OCI-LY1 (cell line): ENCODE measurements at regions not wholly inside any gene's neighbourhood (a gene's known extent, or its start where the extent isn't known, plus 50 kb on each side); places are given as distances from the start of the nearest gene placed in this dataset.

Experiments
- EZH2 ChIP-seq: fragments of 200-600 bp; sonication (generic), shearing (Covaris generic); IDR thresholded peaks from 2 replicates; pipeline ENCODE4 v1.8.0; 2017; ENCODE audit warnings: borderline replicate concordance, mixed run types, mild to moderate bottlenecking, antibody characterized with exemption, low read length, moderate library complexity, mixed read lengths
- TF ChIP-seq, protein P1 (sequence below): fragments of 200-600 bp; sonication (generic), shearing (Covaris generic); IDR thresholded peaks from 2 replicates; pipeline ENCODE4 v1.5.1; 2017; ENCODE audit warnings: mild to moderate bottlenecking, antibody characterized with exemption, low read length, moderate library complexity, mixed read lengths

DNA sequence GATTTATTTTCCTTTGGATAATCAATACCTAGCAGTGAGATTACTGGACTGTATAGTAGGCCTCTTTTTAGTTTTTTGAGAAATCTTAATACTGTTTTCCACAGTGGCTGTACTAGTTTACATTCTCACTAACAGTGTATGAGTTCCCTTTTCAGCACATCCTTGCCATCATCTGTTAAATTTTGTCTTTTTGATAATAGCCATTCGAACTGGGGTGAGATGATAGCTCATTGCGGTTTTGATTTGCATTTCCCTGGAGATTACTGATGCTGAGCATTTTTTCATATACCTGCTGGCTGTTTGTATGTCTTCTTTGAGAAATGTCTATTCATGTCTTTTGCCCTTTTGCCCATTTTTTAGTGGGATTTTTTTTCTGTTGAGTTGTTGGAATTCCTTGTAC lies 210.8 kb downstream of the CGGBP1 start:
- TF ChIP-seq, protein P1, sequence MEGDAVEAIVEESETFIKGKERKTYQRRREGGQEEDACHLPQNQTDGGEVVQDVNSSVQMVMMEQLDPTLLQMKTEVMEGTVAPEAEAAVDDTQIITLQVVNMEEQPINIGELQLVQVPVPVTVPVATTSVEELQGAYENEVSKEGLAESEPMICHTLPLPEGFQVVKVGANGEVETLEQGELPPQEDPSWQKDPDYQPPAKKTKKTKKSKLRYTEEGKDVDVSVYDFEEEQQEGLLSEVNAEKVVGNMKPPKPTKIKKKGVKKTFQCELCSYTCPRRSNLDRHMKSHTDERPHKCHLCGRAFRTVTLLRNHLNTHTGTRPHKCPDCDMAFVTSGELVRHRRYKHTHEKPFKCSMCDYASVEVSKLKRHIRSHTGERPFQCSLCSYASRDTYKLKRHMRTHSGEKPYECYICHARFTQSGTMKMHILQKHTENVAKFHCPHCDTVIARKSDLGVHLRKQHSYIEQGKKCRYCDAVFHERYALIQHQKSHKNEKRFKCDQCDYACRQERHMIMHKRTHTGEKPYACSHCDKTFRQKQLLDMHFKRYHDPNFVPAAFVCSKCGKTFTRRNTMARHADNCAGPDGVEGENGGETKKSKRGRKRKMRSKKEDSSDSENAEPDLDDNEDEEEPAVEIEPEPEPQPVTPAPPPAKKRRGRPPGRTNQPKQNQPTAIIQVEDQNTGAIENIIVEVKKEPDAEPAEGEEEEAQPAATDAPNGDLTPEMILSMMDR = no peak
- TF ChIP-seq EZH2 = no peak
